HS-27A (cell line): ENCODE measurements at regions not wholly inside any gene's neighbourhood (a gene's known extent, or its start where the extent isn't known, plus 50 kb on each side); places are given as distances from the start of the nearest gene placed in this dataset.
"Not testable (repeated sequence)": the region's sequence is repeated elsewhere in the genome, so short reads cannot be mapped to it uniquely, and the experiment has no call there.

ENCODE experiments used
- DNase-seq: peaks from one replicate; pipeline ENCODE4 v3.0.0-alpha.2; 2012; ENCODE audit warnings: low read depth, missing footprints

- DNase-seq: no peak
These were observed 446.3 kb downstream of the PREX1 start for GRCh38 chr20:48381353-48382120.

GRCh38 chr20:48380661-48381060, 447.1 kb downstream of the PREX1 start:
- no peak for DNase-seq

DNA sequence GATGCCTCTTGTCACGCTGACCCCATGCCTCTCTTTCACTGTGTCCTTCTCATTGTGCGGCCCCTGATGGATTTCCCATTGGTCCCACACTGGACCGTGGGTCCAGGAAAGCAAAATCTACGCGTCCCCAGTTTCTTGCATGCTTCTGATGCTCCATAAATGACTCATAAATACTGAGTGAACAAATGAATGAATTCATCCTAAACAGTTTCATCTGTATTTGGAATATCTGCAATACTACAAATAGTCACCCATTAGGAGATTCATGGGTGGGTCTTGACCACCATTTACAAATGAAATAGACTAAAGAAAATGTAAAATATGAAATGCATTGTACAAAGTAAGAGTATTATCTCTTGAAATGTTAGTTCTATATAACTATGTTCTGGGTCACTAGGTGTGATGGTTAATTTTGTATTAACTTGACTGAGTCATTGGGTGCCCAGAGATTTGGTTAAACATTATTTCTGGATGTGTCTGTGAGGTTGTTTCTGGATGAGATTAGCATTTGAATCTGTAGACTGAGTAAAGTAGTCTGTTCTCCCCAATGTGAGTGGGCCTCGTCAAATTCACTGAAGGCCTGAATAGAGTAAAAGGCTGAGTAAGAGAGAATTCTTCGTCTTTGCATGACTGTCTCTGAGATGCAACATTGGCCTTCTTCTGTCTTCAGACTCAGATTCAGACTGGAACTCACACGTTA, 448.7 kb downstream of the PREX1 start:
- no peak for DNase-seq

- no peak for DNase-seq
These were observed 449.9 kb downstream of the PREX1 start for GRCh38 chr20:48377940-48378339.

GRCh38 chr20:48375804-48376203, 452.0 kb downstream of the PREX1 start:
- no peak for DNase-seq

DNA sequence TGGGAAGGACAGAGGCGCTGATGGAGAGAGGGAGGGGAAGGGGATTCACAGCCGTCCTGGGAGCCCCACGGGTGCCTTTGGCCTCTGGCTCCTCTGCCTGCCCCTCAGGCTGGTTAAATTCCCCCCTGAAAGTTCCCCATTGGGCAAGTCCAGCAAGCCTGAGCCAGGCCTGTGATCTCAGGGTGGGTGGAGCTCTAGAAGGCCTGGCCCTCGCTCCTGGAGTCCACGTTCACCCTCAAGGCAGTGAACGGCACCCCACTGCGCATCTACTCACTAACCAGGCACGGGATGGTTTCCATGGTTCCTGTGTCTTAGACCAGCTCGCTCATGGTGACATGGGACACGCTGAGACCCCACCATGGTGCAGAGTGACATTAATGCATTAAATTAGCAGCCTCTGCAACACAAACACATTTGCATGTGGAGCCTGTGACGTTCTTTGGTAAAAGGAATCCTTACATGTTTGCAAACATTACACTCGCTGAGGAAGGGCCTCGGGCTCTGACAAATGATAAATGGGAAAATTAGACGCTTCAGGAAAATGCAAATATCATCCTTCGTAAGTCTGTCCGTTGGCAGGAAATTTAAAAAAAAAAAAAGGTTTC, 452.7 kb downstream of the PREX1 start:
- DNase-seq: no peak

GRCh38 chr20:48374031-48374907, 453.5 kb downstream of the PREX1 start:
- not testable (repeated sequence) for DNase-seq

- no peak for DNase-seq
These were observed 454.3 kb downstream of the PREX1 start for GRCh38 chr20:48373555-48373934.

DNA sequence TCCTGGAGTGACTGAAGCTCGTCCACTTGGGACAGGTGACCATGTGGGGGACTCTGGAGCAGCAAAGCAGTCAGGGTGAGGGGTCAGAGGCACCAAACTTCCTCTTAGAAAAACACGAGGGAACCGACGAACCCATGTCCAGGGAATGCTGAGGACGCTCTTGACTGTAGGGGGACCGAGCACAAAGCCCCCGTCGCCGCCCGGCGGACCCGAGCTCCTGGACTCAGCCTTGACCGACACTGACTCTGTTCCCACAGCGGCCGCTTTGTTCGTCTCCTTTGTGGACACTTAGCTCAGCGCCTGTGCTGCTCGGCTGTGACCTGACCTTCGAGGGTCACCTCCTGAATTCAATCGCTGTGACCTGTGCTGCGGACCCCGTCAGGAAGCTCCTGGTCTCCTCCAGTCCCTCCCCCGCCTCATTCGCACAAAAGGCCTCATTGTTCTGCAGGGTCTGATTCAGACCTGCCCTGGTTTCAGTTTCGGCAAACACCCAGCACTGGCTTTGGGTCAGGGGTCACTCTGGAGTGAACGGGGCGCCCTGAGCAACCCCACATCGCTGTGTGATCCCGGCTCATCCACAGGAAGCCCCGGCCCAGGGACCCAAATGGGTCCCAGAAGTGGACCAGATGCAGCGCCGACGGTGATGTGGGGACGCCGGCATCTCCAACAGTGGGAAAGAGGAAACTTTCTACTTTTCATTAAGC, 454.8 kb downstream of the PREX1 start:
- DNase-seq: not testable (repeated sequence)

DNA sequence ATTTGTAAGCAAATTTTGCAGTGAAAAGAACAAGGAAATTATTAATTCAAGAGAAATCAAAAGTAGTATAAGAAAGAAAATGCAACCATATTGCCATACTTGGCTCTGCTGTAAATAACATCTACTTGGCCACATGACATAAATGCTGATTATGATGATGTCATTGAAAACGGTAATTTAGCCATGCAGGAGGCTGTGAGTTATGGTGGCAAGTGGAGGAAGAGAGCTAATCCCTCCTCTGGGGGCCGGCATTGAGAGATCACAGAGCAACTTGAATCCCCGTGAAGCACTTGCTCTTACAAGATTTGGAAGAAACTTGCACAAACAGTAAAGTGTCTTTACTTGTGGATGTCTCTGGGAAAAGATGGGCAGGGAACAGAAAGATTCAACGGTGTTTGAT, 456.6 kb downstream of the PREX1 start:
- no peak for DNase-seq

GRCh38 chr20:48368580-48369021, 459.2 kb downstream of the PREX1 start:
- not testable (repeated sequence) for DNase-seq

GRCh38 chr20:48367541-48368358, 460.0 kb downstream of the PREX1 start:
- not testable (repeated sequence) for DNase-seq

- no peak for DNase-seq
These were observed 461.6 kb downstream of the PREX1 start for GRCh38 chr20:48366230-48366629.

GRCh38 chr20:48364688-48365421, 462.9 kb downstream of the PREX1 start:
- no peak for DNase-seq

GRCh38 chr20:48364055-48364454, 463.7 kb downstream of the PREX1 start:
- DNase-seq: no peak

DNA sequence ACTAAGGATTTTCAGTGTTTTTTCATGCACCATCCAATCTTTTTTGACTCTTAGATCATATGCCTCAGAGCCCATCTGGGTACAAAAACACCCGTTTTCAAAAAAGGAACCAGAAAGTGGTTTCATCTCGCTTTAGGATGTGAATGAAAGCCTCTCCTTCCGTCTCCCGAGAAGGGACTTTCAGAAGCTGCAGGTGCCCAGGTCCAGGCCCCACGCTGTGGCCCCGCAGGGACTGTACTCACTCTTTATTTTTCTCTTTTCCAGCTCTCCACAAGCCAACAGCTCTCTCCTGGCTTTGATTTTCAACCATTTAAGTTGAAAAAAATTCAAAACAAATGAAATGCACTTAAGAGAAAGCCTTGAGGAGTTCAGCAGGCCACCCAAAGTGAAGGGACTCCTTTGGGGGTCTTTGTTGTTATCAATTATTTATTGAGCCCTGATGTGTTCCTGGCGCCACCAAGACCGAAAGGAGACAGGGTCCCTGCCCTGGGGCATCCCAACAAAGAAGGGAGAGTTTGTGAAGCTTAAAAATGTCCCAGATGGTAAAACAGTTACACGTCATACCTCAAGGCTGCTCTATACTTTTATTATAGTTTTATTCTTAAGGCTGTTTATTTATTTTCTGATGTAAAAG, 467.3 kb downstream of the PREX1 start:
- no peak for DNase-seq

- no peak for DNase-seq
These were observed 468.0 kb downstream of the PREX1 start for GRCh38 chr20:48359692-48360341.

DNA sequence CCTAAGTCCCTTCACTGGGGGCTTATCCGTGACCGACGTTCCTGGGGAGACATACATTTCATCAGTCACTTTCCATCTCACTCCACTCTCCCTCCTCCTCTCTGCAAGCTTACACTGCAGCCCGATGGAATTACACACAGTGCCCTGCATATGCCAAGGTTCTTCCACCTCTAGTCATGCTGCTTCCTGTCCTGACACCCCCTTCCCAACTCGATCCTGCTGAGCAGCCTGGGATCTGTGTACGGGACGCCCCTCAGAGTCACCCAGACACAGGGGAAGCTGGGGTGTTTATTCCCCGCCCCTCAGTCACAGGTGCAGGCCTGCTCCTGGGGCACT, 468.8 kb downstream of the PREX1 start:
- DNase-seq: not testable (repeated sequence)
